GM23338 (cell line): ENCODE measurements at regions not wholly inside any gene's neighbourhood (a gene's known extent, or its start where the extent isn't known, plus 50 kb on each side); places are given as distances from the start of the nearest gene placed in this dataset.

Experiments used
- ATAC-seq: fragments of 200-7000 bp; cut with Tn5 transposase; 3 replicates; pipeline ENCODE4 v1.9.1; 2020
- DNase-seq: peaks from one replicate; pipeline ENCODE4 v3.0.0-alpha.2; 2015; ENCODE audit warnings: low spot score
- H2AFZ ChIP-seq: fragments of 200-600 bp; sonication (generic); 2 replicates; pipeline ENCODE4 v1.8.0; 2016; ENCODE audit warnings: antibody characterized with exemption, mild to moderate bottlenecking, moderate library complexity
- H3F3A ChIP-seq: fragments of 200-600 bp; sonication (generic); replicated peaks from 2 replicates; pipeline ENCODE4 v1.8.0; 2017; ENCODE audit warnings: antibody characterized with exemption, mixed run types, low read depth
- H3K27ac ChIP-seq: fragments of 200-600 bp; sonication (generic); 2 replicates; pipeline ENCODE4 v1.6.1; 2016; ENCODE audit warnings: low read depth
- H3K27me3 ChIP-seq: fragments of 200-600 bp; sonication (generic); 2 replicates; pipeline ENCODE4 v1.8.0; 2016; ENCODE audit warnings: mild to moderate bottlenecking, mixed run types, moderate library complexity; ENCODE audit not compliant: insufficient read depth
- H3K36me3 ChIP-seq: fragments of 200-600 bp; sonication (generic); 2 replicates; pipeline ENCODE4 v1.8.0; 2016; ENCODE audit warnings: mild to moderate bottlenecking; ENCODE audit not compliant: insufficient read depth
- H3K4me1 ChIP-seq: fragments of 200-600 bp; sonication (generic); 2 replicates; pipeline ENCODE4 v1.8.0; 2016; ENCODE audit warnings: mild to moderate bottlenecking, moderate library complexity; ENCODE audit not compliant: insufficient read depth
- H3K4me2 ChIP-seq: fragments of 200-600 bp; sonication (generic); 2 replicates; pipeline ENCODE4 v1.7.1; 2017; ENCODE audit warnings: mixed run types
- H3K4me3 ChIP-seq: fragments of 200-600 bp; sonication (generic); 2 replicates; pipeline ENCODE4 v1.6.1; 2016; ENCODE audit warnings: mixed run types
- H3K79me2 ChIP-seq: fragments of 200-600 bp; sonication (generic); replicated peaks from 2 replicates; pipeline ENCODE4 v1.8.0; 2017; ENCODE audit warnings: mild to moderate bottlenecking; ENCODE audit not compliant: insufficient read depth
- H3K9me2 ChIP-seq: fragments of 200-600 bp; sonication (generic); 2 replicates; pipeline ENCODE4 v1.8.0; 2017; ENCODE audit not compliant: insufficient read depth
- H4K20me1 ChIP-seq: fragments of 200-600 bp; sonication (generic); replicated peaks from 2 replicates; pipeline ENCODE4 v1.8.0; 2017; ENCODE audit warnings: mild to moderate bottlenecking; ENCODE audit not compliant: insufficient read depth
- H3K27ac Mint-ChIP-seq: 2 replicates; pipeline ENCODE4 v1.8.0; 2020; ENCODE audit warnings: inconsistent platforms, mild to moderate bottlenecking, moderate library complexity, mixed read lengths
- H3K27me3 Mint-ChIP-seq: 3 replicates; pipeline ENCODE4 v1.8.0; 2022; ENCODE audit warnings: low read depth, mild to moderate bottlenecking, moderate library complexity, mixed read lengths, inconsistent platforms; ENCODE audit not compliant: insufficient read depth, poor library complexity
- H3K36me3 Mint-ChIP-seq: 3 replicates; pipeline ENCODE4 v1.8.0; 2021; ENCODE audit warnings: low read depth, mild to moderate bottlenecking, inconsistent platforms, moderate library complexity, mixed read lengths
- H3K4me1 Mint-ChIP-seq: 3 replicates; pipeline ENCODE4 v1.8.0; 2020; ENCODE audit warnings: mild to moderate bottlenecking, inconsistent platforms, mixed read lengths
- H3K4me3 Mint-ChIP-seq: 3 replicates; pipeline ENCODE4 v1.8.0; 2021; ENCODE audit warnings: moderate library complexity, mild to moderate bottlenecking, inconsistent platforms, mixed read lengths
- H3K9me3 Mint-ChIP-seq: 3 replicates; pipeline ENCODE4 v1.8.0; 2020; ENCODE audit warnings: moderate library complexity, mild to moderate bottlenecking, inconsistent platforms, mixed read lengths
- CREB1 ChIP-seq: fragments of 250-450 bp; sonication (Bioruptor Pico); IDR thresholded peaks from 2 replicates; pipeline ENCODE4 v1.5.0; 2020; ENCODE audit warnings: low read depth, mild to moderate bottlenecking, moderate library complexity
- EZH2 ChIP-seq: fragments of 200-600 bp; sonication (generic); IDR thresholded peaks from one replicate; pipeline ENCODE4 v1.8.0; 2017; ENCODE audit warnings: antibody characterized with exemption, mild to moderate bottlenecking, low read depth; ENCODE audit not compliant: unreplicated experiment
- EZH2phosphoT487 ChIP-seq: fragments of 200-600 bp; sonication (generic); IDR thresholded peaks from one replicate; pipeline ENCODE4 v1.8.1; 2018; ENCODE audit warnings: antibody characterized with exemption; ENCODE audit not compliant: unreplicated experiment
- JUNB ChIP-seq: IDR thresholded peaks from one replicate; pipeline ENCODE4 v1.6.1; 2016; ENCODE audit warnings: antibody characterized with exemption; ENCODE audit not compliant: unreplicated experiment
- NANOG ChIP-seq: IDR thresholded peaks from 2 replicates; pipeline ENCODE4 v1.6.1; 2016; ENCODE audit warnings: antibody characterized with exemption, borderline replicate concordance
- POLR2AphosphoS5 ChIP-seq: IDR thresholded peaks from 2 replicates; pipeline ENCODE4 v1.6.1; 2016; ENCODE audit warnings: antibody characterized with exemption, low read depth
- STAT1 ChIP-seq: IDR thresholded peaks from one replicate; pipeline ENCODE4 v1.6.1; 2016; ENCODE audit warnings: antibody characterized with exemption; ENCODE audit not compliant: unreplicated experiment
- ZNF114 ChIP-seq: fragments of 250-450 bp; sonication (Bioruptor Pico); IDR thresholded peaks from 2 replicates; pipeline ENCODE4 v1.5.0; 2020; ENCODE audit warnings: mild to moderate bottlenecking, moderate library complexity
- ZNF331 ChIP-seq: fragments of 250-450 bp; sonication (Bioruptor Pico); IDR thresholded peaks from 2 replicates; pipeline ENCODE4 v1.5.0; 2020; ENCODE audit warnings: low read depth, mild to moderate bottlenecking, moderate library complexity
- TF ChIP-seq, protein P1 (sequence below): IDR thresholded peaks from one replicate; pipeline ENCODE4 v1.6.1; 2018; ENCODE audit warnings: antibody characterized with exemption; ENCODE audit not compliant: unreplicated experiment
- TF ChIP-seq, protein P2 (sequence below): fragments of 250-450 bp; sonication (Bioruptor Pico); IDR thresholded peaks from 2 replicates; pipeline ENCODE4 v1.5.0; 2020; ENCODE audit warnings: mild to moderate bottlenecking, moderate library complexity
- TF ChIP-seq, protein P3 (sequence below): IDR thresholded peaks from 2 replicates; pipeline ENCODE4 v1.6.1; 2016; ENCODE audit warnings: antibody characterized with exemption
- TF ChIP-seq, protein P4 (sequence below), 2 experiments: fragments of 200-600 bp in 1 of 2; sonication (generic) in 1 of 2; conservative IDR thresholded peaks; 2 replicates each; pipeline versions ENCODE4 v1.5.1 to v1.6.1; 2016 to 2017; ENCODE audit warnings: antibody characterized with exemption in 2 of 2, low read depth in 2 of 2, mild to moderate bottlenecking in 2 of 2, moderate library complexity in 1 of 2

DNA sequence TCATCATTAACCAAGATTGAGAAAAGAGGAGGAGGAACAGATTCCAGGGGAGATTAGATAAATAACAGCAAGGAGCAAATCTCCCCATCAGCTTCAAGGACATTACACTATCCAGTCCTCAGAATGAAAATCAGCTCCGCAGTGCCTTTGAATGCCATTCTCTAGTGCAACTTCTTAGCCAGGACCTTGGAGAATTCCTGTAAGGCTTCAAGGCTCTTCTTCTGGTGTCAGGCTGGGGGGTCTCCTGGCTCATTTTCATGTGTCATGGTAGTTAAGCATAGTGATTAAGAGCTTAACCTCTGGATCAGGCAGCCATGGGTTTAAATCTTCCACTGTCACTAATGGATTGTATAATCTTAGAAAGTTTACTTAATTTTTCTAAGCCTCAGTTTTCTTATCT lies 137.3 kb upstream of the CCL2 start:
- Histone ChIP-seq H4K20me1 (no peaks in the 10 kb centered on the region), H3K79me2 (no peaks in the 10 kb centered on the region; the same call in 1 of the 2 replicates), H3K27me3 (no peaks in the 10 kb centered on the region), H2AFZ (no peak overlapping the region), H3F3A (no peaks in the 10 kb centered on the region), H3K36me3 (no peaks in the 10 kb centered on the region), H3K4me2 (no peak overlapping the region), H3K4me1 (no peaks in the 10 kb centered on the region; the same call in 1 of the 2 replicates), H3K9me2 (peaks cover 12% of the 10 kb centered on the region), H3K4me3 (no peak overlapping the region), H3K27ac (no peak overlapping the region)
- H3K27me3 Mint-ChIP-seq: peaks cover 2% of the 10 kb centered on the region
- H3K27ac Mint-ChIP-seq: no peak overlapping the region
- TF ChIP-seq STAT1: no peak
- TF ChIP-seq, protein P1, sequence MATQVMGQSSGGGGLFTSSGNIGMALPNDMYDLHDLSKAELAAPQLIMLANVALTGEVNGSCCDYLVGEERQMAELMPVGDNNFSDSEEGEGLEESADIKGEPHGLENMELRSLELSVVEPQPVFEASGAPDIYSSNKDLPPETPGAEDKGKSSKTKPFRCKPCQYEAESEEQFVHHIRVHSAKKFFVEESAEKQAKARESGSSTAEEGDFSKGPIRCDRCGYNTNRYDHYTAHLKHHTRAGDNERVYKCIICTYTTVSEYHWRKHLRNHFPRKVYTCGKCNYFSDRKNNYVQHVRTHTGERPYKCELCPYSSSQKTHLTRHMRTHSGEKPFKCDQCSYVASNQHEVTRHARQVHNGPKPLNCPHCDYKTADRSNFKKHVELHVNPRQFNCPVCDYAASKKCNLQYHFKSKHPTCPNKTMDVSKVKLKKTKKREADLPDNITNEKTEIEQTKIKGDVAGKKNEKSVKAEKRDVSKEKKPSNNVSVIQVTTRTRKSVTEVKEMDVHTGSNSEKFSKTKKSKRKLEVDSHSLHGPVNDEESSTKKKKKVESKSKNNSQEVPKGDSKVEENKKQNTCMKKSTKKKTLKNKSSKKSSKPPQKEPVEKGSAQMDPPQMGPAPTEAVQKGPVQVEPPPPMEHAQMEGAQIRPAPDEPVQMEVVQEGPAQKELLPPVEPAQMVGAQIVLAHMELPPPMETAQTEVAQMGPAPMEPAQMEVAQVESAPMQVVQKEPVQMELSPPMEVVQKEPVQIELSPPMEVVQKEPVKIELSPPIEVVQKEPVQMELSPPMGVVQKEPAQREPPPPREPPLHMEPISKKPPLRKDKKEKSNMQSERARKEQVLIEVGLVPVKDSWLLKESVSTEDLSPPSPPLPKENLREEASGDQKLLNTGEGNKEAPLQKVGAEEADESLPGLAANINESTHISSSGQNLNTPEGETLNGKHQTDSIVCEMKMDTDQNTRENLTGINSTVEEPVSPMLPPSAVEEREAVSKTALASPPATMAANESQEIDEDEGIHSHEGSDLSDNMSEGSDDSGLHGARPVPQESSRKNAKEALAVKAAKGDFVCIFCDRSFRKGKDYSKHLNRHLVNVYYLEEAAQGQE: no peak
- TF ChIP-seq EZH2: no peak
- TF ChIP-seq NANOG: no peak
- TF ChIP-seq JUNB: no peak
- no peak for TF ChIP-seq CREB1 (CRISPR knock-in tag)
- TF ChIP-seq, protein P2, sequence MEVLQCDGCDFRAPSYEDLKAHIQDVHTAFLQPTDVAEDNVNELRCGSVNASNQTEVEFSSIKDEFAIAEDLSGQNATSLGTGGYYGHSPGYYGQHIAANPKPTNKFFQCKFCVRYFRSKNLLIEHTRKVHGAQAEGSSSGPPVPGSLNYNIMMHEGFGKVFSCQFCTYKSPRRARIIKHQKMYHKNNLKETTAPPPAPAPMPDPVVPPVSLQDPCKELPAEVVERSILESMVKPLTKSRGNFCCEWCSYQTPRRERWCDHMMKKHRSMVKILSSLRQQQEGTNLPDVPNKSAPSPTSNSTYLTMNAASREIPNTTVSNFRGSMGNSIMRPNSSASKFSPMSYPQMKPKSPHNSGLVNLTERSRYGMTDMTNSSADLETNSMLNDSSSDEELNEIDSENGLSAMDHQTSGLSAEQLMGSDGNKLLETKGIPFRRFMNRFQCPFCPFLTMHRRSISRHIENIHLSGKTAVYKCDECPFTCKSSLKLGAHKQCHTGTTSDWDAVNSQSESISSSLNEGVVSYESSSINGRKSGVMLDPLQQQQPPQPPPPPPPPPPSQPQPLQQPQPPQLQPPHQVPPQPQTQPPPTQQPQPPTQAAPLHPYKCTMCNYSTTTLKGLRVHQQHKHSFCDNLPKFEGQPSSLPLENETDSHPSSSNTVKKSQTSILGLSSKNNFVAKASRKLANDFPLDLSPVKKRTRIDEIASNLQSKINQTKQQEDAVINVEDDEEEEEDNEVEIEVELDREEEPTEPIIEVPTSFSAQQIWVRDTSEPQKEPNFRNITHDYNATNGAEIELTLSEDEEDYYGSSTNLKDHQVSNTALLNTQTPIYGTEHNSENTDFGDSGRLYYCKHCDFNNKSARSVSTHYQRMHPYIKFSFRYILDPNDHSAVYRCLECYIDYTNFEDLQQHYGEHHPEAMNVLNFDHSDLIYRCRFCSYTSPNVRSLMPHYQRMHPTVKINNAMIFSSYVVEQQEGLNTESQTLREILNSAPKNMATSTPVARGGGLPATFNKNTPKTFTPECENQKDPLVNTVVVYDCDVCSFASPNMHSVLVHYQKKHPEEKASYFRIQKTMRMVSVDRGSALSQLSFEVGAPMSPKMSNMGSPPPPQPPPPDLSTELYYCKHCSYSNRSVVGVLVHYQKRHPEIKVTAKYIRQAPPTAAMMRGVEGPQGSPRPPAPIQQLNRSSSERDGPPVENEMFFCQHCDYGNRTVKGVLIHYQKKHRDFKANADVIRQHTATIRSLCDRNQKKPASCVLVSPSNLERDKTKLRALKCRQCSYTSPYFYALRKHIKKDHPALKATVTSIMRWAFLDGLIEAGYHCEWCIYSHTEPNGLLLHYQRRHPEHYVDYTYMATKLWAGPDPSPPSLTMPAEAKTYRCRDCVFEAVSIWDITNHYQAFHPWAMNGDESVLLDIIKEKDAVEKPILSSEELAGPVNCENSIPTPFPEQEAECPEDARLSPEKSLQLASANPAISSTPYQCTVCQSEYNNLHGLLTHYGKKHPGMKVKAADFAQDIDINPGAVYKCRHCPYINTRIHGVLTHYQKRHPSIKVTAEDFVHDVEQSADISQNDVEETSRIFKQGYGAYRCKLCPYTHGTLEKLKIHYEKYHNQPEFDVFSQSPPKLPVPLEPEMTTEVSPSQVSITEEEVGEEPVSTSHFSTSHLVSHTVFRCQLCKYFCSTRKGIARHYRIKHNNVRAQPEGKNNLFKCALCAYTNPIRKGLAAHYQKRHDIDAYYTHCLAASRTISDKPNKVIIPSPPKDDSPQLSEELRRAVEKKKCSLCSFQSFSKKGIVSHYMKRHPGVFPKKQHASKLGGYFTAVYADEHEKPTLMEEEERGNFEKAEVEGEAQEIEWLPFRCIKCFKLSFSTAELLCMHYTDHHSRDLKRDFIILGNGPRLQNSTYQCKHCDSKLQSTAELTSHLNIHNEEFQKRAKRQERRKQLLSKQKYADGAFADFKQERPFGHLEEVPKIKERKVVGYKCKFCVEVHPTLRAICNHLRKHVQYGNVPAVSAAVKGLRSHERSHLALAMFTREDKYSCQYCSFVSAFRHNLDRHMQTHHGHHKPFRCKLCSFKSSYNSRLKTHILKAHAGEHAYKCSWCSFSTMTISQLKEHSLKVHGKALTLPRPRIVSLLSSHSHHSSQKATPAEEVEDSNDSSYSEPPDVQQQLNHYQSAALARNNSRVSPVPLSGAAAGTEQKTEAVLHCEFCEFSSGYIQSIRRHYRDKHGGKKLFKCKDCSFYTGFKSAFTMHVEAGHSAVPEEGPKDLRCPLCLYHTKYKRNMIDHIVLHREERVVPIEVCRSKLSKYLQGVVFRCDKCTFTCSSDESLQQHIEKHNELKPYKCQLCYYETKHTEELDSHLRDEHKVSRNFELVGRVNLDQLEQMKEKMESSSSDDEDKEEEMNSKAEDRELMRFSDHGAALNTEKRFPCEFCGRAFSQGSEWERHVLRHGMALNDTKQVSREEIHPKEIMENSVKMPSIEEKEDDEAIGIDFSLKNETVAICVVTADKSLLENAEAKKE (CRISPR knock-in tag): no peak
- TF ChIP-seq, protein P3, sequence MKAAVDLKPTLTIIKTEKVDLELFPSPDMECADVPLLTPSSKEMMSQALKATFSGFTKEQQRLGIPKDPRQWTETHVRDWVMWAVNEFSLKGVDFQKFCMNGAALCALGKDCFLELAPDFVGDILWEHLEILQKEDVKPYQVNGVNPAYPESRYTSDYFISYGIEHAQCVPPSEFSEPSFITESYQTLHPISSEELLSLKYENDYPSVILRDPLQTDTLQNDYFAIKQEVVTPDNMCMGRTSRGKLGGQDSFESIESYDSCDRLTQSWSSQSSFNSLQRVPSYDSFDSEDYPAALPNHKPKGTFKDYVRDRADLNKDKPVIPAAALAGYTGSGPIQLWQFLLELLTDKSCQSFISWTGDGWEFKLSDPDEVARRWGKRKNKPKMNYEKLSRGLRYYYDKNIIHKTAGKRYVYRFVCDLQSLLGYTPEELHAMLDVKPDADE: no peak
- no peak for TF ChIP-seq ZNF114 (CRISPR knock-in tag)
- no peak for TF ChIP-seq EZH2phosphoT487
- no peak for TF ChIP-seq POLR2AphosphoS5
- no peak for TF ChIP-seq ZNF331 (CRISPR knock-in tag)
- TF ChIP-seq, protein P4, sequence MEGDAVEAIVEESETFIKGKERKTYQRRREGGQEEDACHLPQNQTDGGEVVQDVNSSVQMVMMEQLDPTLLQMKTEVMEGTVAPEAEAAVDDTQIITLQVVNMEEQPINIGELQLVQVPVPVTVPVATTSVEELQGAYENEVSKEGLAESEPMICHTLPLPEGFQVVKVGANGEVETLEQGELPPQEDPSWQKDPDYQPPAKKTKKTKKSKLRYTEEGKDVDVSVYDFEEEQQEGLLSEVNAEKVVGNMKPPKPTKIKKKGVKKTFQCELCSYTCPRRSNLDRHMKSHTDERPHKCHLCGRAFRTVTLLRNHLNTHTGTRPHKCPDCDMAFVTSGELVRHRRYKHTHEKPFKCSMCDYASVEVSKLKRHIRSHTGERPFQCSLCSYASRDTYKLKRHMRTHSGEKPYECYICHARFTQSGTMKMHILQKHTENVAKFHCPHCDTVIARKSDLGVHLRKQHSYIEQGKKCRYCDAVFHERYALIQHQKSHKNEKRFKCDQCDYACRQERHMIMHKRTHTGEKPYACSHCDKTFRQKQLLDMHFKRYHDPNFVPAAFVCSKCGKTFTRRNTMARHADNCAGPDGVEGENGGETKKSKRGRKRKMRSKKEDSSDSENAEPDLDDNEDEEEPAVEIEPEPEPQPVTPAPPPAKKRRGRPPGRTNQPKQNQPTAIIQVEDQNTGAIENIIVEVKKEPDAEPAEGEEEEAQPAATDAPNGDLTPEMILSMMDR (conservative IDR thresholded peaks at IDR 0.05; ENCODE audit: low read depth in 2 of 2): no peak
- no peak overlapping the region for H3K4me3 Mint-ChIP-seq
- no peaks in the 10 kb centered on the region; the same call in 2 of the 3 replicates for H3K36me3 Mint-ChIP-seq
- no peak for ATAC-seq
- H3K9me3 Mint-ChIP-seq: no peaks in the 10 kb centered on the region
- DNase-seq: no peak
- peaks cover 9% of the 10 kb centered on the region for H3K4me1 Mint-ChIP-seq
